Lower lobe of right lung (tissue), 2 donors: ENCODE measurements at regions not wholly inside any gene's neighbourhood (a gene's known extent, or its start where the extent isn't known, plus 50 kb on each side); places are given as distances from the start of the nearest gene placed in this dataset.

ENCODE experiments used
- ATAC-seq, 2 donors: fragments of 200-7000 bp; cut with Tn5 transposase; one replicate each; pipeline ENCODE4 v1.9.1; 2020 to 2022; ENCODE audit warnings: mild to moderate bottlenecking in 2 of 2, moderate library complexity in 2 of 2
- DNase-seq: peaks from one replicate; pipeline ENCODE4 v3.0.0-alpha.2; 2020
- H3K27ac ChIP-seq: fragments of 200-600 bp; one replicate; pipeline ENCODE4 v1.8.0; 2022
- H3K27me3 ChIP-seq: fragments of 200-600 bp; one replicate; pipeline ENCODE4 v1.8.0; 2022; ENCODE audit warnings: low read depth
- H3K36me3 ChIP-seq: fragments of 200-600 bp; one replicate; pipeline ENCODE4 v1.8.0; 2022; ENCODE audit warnings: mild to moderate bottlenecking
- H3K4me1 ChIP-seq: fragments of 200-600 bp; one replicate; pipeline ENCODE4 v1.8.0; 2022
- H3K4me3 ChIP-seq: fragments of 200-600 bp; one replicate; pipeline ENCODE4 v1.8.0; 2022; ENCODE audit warnings: mild to moderate bottlenecking
- H3K9me3 ChIP-seq: fragments of 200-600 bp; one replicate; pipeline ENCODE4 v1.8.0; 2022
- CTCF ChIP-seq: fragments of 200-600 bp; IDR thresholded peaks from one replicate; pipeline ENCODE4 v1.8.0; 2022; ENCODE audit warnings: antibody characterized with exemption, mild to moderate bottlenecking
- intact Hi-C: fragments of 100-400 bp; cut with DNase I; formaldehyde crosslinking; loops from one replicate; pipeline ENCODE4 v1.11.0; 2022
- donor health status: DM: no; HTN: yes; CAD: no; lungs with severe emphysema.

DNA sequence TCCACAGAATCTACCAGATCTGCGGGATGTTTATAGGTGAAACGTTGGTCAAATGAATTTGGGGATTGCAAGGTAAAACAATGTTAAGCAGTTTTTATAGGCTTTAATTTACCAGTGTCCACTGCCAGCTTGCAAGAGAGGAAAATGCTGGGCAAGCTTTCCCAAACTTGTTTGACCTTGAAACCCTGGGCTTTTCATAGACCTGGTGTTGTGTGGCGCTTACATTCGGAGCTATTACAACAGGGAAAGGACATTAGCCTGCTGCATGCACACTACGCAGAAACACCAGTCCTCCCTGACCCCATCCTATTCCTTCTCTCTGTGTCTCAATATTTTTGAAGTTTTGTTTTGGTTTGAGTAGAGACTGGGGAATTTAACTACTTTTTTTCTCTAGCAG, 59.6 kb upstream of the AGPS start:
- no peak for TF ChIP-seq CTCF
- DNase-seq (no peak), ATAC-seq (no peak)
- Histone ChIP-seq H3K4me3 (no peak overlapping the region), H3K4me1 (peaks cover 7% of the 10 kb centered on the region), H3K9me3 (no peaks in the 10 kb centered on the region), H3K36me3 (peaks cover 8% of the 10 kb centered on the region), H3K27ac (peak overlapping the region; percentile 32), H3K27me3 (no peaks in the 10 kb centered on the region)
- intact Hi-C loops = loop anchor here (5.0 to 10.0 kb wide), 2 partner anchors 82 to 166 kb away; no protein-coding TSS in a partner anchor

- intact Hi-C loops = loop anchor here (5.0 to 10.0 kb wide), 2 partner anchors 80 to 168 kb away; no protein-coding TSS in a partner anchor
- DNase-seq (no peak), ATAC-seq (peak; percentile 80 to 84)
Measured at GRCh38 chr2:177334940-177335543, 57.5 kb upstream of the AGPS start.

GRCh38 chr2:177335917-177336450, 56.6 kb upstream of the AGPS start:
- Histone ChIP-seq H3K4me3 (no peak overlapping the region), H3K36me3 (peaks cover 8% of the 10 kb centered on the region), H3K27ac (no peak overlapping the region), H3K9me3 (no peaks in the 10 kb centered on the region), H3K4me1 (peaks cover 7% of the 10 kb centered on the region), H3K27me3 (no peaks in the 10 kb centered on the region)
- ATAC-seq = no peak
- no peak for DNase-seq
- no peak for TF ChIP-seq CTCF
- intact Hi-C loops = loop anchor here (10.0 kb wide), 1 partner anchor 79 kb away; no protein-coding TSS in a partner anchor

More at GRCh38 chr2:177334940-177335543, 57.5 kb upstream of the AGPS start:
- peak; percentile 97 for TF ChIP-seq CTCF
- Histone ChIP-seq H3K36me3 (peaks cover 8% of the 10 kb centered on the region), H3K9me3 (no peaks in the 10 kb centered on the region), H3K4me1 (peaks cover 7% of the 10 kb centered on the region), H3K27me3 (no peaks in the 10 kb centered on the region), H3K4me3 (no peak overlapping the region), H3K27ac (no peak overlapping the region)

- no peak for ATAC-seq
- peaks cover 8% of the 10 kb centered on the region for H3K36me3 ChIP-seq
- intact Hi-C loops = loop anchor here (10.0 kb wide), 1 partner anchor 77 kb away; no protein-coding TSS in a partner anchor
- no peak overlapping the region for H3K4me3 ChIP-seq
- H3K9me3 ChIP-seq = no peaks in the 10 kb centered on the region
- TF ChIP-seq CTCF = no peak
- no peak overlapping the region for H3K27ac ChIP-seq
- no peak for DNase-seq
- H3K27me3 ChIP-seq = no peaks in the 10 kb centered on the region
- H3K4me1 ChIP-seq = no peaks in the 10 kb centered on the region
Measured at GRCh38 chr2:177338177-177338721, 54.3 kb upstream of the AGPS start.

DNA sequence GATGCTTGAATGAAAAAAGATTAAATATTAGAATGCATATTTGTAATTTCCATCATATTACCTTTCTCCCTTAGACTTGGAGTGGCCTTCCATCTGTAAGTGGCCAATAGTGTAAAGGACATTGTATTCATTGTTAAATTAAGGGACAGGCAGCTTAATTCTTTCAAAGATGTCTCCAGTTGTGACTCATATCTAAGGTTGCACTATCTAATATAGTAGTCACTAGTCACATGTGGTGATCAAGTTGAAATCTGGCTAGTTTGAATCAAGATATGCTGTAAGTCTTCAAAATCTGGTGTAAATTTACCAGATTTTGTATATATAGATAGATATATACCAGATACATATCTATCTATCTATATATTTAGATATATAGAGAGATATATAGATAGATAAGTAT, 52.4 kb upstream of the AGPS start:
- H3K27ac ChIP-seq = no peak overlapping the region
- no peak for DNase-seq
- H3K9me3 ChIP-seq = no peaks in the 10 kb centered on the region
- intact Hi-C loops = no loop called here
- no peak for ATAC-seq
- no peak for TF ChIP-seq CTCF
- no peaks in the 10 kb centered on the region for H3K27me3 ChIP-seq
- H3K4me1 ChIP-seq = no peaks in the 10 kb centered on the region
- H3K36me3 ChIP-seq = no peaks in the 10 kb centered on the region
- H3K4me3 ChIP-seq = no peak overlapping the region
